HG03097 (cell line): ENCODE measurements at regions not wholly inside any gene's neighbourhood (a gene's known extent, or its start where the extent isn't known, plus 50 kb on each side); places are given as distances from the start of the nearest gene placed in this dataset.
"Not testable (repeated sequence)": the region's sequence is repeated elsewhere in the genome, so short reads cannot be mapped to it uniquely, and the experiment has no call there.

ENCODE experiments used
- ATAC-seq: cut with Tn5 transposase; IDR thresholded peaks from one replicate; pipeline ENCODE4 v1.9.1; 2021; ENCODE audit not compliant: unreplicated experiment, low FRiP score

DNA sequence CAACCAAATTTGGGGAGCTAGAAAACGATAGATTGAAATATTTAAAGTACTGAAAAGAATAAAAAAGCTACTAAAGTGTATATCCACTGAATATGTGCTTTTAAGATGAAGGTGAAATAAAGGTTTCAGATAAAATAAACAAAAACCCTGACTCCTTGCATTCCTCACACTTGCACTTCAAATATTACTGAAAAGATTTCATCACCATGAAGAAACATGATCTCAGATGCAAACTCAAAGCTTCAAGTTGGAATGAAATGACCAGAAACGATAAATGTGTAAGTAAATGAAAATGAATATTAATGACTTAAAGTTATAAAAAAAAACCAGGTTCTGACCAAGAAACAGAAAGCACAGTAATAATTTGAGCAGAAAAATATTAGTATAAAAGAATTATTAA, 1246.0 kb upstream of the ACVR2A start:
- ATAC-seq = no peak

DNA sequence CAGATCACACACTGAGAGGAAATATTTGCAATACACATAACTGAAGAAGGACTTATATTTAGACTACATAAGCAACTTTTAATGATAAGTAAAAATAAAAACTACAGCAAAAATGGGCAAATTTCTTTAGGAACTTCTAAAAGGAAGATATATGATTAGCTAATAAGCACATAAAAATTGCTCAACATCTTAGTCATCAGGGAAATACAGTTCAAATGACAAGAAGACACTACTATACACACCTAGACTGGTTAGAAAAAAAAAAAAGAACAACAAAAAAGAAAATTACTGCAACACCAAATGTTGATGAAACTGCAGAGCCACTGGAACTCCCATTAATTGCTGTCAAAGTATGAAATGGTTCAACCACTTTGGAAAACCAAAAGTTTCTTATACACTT, 1247.5 kb upstream of the ACVR2A start:
- ATAC-seq = no peak

- no peak for ATAC-seq
Observed at GRCh38 chr2:146591908-146592307, 1252.9 kb upstream of the ACVR2A start.

- no peak for ATAC-seq
Observed at GRCh38 chr2:146587291-146587713, 1257.5 kb upstream of the ACVR2A start.

- no peak for ATAC-seq
Observed at GRCh38 chr2:146584316-146584715, 1260.5 kb upstream of the ACVR2A start.

DNA sequence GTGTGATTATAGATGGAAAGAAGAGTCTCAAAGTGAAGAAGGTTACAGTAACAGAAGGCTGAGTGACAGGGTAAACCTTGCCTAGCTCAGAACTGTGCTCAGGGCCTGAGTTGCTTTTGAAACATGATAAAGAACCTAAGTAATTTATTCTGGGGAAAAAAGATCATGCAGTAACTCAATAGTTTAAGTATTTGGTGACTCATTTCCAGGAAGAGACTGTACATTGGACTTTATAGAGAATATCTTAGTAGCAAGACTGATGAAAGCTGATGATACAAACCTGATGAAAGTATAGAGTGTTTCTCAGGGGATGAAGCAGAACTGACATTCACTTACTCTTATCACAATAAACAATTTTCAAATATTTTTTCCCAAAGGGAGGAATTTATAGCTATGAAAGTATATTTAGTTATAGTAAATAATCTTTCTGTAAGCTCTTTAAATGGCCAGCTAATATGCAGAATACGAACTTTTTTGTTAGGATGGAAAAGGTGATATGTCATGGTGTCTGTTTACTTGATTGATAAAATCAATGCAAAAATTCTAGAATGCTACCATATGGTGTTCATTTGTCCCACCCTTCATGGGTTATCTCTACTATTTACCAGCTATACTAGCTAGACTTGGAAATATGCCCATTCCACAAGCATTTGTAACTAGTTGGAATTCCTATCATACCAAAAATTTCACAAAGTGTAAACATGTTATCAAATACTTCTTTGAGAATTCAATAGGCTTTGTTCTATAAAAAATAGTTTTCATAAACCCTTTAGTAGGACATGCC, 1265.5 kb upstream of the ACVR2A start:
- no peak for ATAC-seq

- no peak for ATAC-seq
Observed at GRCh38 chr2:146576339-146577111, 1268.3 kb upstream of the ACVR2A start.

GRCh38 chr2:146572598-146572997, 1272.2 kb upstream of the ACVR2A start:
- ATAC-seq = no peak

GRCh38 chr2:146561996-146562395, 1282.8 kb upstream of the ACVR2A start:
- no peak for ATAC-seq

GRCh38 chr2:146547236-146547635, 1297.6 kb upstream of the ACVR2A start:
- ATAC-seq = no peak

GRCh38 chr2:146544701-146545100, 1300.1 kb upstream of the ACVR2A start:
- no peak for ATAC-seq

GRCh38 chr2:146541896-146542295, 1302.9 kb upstream of the ACVR2A start:
- ATAC-seq = no peak

DNA sequence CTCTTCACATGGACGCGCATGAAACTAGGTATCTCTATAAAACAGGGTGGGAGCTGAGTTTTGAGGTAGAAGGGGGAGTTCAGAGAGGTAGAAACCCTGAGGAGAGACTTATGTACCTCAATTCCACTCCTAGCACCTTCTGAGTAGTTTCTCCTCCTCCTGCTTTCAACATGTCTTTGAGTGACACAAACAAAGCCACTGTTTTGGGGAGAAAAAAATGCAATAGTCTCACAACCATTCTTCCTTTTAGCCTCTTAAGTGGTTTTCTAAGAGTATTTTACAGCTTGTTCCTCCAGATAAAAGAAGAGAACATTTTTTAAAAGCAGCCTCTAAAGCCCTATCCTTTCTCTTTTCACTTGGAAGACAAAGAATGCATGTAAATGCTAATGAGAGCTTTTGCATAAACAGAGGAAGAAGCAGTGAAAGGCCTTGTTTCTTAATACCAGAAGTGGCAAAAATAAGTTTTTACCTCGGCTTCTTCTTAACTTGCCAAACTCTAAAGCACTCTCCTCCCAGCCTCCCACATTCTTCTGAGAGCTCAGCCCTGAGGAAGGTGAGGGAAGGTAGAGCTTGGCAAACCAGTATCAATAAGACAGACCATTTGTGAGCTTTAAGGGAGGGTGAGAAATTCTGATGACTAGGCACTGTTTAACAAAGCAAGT, 1304.4 kb upstream of the ACVR2A start:
- ATAC-seq = no peak

- ATAC-seq = not testable (repeated sequence)
Observed at GRCh38 chr2:146539739-146540138, 1305.1 kb upstream of the ACVR2A start.

DNA sequence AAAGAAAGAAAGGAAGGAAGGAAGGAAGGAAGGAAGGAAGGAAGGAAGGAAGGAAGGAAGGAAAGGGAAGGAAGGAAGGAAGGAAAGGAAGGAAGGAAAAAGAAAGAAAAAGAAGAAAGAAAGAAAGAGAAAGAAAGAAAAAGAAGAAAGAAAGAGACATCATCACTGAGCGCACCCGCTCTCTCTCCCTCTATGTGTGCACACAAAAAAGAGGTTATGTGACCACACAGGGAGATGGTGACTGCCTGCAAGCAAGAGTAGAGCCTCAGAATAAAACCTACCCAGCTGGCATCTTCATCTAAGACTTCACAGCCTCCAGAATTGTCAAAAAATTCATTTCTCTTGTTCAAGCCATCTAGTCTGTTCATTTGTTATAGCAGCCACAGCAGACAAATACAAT, 1307.4 kb upstream of the ACVR2A start:
- no peak for ATAC-seq

DNA sequence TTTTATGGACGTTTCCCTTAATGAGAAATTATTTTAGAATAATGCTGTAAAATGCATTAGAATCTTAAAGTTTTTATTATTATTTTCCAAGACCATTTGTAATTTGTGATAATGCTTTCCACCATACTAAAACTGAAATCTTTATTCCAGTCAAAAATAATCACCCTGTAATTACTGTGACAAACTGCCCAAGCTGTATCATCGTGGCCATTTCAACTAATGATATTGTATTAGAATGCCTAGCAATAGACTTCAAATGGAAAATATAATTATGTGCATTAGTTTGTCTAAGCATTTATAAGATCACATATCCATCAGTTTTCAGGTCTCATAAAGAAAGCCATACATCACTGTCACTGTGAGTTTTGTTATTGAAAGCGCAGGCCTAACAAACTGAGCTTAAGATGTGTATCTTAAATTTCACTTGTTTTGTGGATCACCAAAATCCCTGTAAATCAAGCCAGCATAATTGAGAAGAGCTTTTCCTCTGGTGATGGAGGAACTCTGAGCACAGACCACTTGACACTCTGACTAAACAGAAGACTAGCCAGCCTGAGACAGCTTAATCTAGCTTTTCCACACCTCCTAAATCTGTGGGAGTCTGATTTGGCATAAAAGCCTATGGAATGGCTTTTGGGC, 1312.2 kb upstream of the ACVR2A start:
- ATAC-seq = no peak

DNA sequence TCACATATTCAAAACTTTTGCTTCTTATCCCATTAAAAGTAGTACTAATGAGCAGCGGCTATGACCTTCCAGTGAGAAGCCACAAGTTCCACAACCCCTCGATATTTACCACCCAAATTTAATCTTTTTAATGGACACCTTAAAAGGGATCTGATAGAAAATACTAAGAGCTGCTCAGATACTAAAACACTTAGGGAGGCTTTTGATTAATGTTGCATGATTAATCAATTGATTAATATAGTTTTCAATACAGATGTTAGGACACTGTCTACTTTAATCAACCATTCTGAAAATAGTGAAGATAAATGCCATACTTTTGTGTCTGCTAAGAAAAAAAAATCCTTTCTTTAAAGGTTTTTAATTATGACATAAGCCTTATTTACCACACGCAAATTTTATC, 1312.8 kb upstream of the ACVR2A start:
- ATAC-seq = no peak

DNA sequence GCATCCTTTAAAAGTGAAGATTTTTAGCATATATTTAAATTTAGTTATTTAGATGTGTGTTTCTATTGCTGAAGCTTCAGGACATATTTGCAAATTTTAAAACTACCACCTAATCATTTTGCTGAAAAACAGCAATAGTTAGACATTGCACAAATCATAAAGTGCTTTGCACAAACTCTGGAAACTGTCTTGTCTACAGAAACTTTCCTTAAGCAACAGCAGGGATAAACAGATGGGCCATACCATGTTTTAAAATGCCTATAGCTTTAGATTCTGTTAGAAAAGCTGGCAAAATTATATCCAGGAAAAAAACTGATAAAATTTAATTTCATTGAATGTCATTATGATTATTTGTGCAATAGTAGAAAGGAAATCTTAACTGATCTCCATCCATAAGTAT, 1313.9 kb upstream of the ACVR2A start:
- no peak for ATAC-seq

GRCh38 chr2:146527166-146527565, 1317.7 kb upstream of the ACVR2A start:
- no peak for ATAC-seq

- no peak for ATAC-seq
Observed at GRCh38 chr2:146523196-146523595, 1321.6 kb upstream of the ACVR2A start.

GRCh38 chr2:146506851-146507250, 1338.0 kb upstream of the ACVR2A start:
- ATAC-seq = no peak
